ENCODE measurements at regions not wholly inside any gene's neighbourhood (a gene's known extent, or its start where the extent isn't known, plus 50 kb on each side); places are given as distances from the start of the nearest gene placed in this dataset.

DNA sequence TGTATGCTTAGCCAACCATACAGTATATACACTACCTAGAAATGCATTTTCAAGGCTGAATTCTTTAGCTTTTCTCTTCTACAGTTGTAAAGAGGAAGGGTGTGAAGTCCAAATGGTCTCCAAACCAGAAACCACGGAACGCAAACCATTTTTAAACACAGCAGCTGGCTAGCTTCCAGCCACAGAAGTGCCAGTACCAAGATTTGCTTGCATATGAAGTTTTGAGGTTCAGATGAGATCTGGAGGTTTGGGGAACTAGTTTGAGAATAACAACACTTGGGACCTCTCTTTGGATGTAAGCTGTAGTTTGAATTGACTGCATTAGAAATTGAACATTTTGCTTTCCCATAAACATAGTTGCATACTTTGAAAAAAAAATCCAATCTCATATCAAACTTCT is 1243.5 kb downstream of the EFNB2 start:
- no peak for DNase-seq (ENCODE audit: low read depth)
- TF ChIP-seq, protein P1, sequence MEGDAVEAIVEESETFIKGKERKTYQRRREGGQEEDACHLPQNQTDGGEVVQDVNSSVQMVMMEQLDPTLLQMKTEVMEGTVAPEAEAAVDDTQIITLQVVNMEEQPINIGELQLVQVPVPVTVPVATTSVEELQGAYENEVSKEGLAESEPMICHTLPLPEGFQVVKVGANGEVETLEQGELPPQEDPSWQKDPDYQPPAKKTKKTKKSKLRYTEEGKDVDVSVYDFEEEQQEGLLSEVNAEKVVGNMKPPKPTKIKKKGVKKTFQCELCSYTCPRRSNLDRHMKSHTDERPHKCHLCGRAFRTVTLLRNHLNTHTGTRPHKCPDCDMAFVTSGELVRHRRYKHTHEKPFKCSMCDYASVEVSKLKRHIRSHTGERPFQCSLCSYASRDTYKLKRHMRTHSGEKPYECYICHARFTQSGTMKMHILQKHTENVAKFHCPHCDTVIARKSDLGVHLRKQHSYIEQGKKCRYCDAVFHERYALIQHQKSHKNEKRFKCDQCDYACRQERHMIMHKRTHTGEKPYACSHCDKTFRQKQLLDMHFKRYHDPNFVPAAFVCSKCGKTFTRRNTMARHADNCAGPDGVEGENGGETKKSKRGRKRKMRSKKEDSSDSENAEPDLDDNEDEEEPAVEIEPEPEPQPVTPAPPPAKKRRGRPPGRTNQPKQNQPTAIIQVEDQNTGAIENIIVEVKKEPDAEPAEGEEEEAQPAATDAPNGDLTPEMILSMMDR (conservative IDR thresholded peaks at IDR 0.05; ENCODE audit: low read depth, low read length), result no peak

GRCh38 chr13:105290596-105290995 is 1244.9 kb downstream of the EFNB2 start:
- H3K4me3 ChIP-seq (ENCODE audit: low read depth, low read length), result no peak overlapping the region
- no peak for DNase-seq (ENCODE audit: low read depth)
- TF ChIP-seq, protein P1 (conservative IDR thresholded peaks at IDR 0.05; ENCODE audit: low read depth, low read length), result no peak

More for the DNA sequence above, 1243.5 kb downstream of the EFNB2 start:
- H3K4me3 ChIP-seq (ENCODE audit: low read depth, low read length), result no peak overlapping the region

- no peak overlapping the region for H3K4me3 ChIP-seq (ENCODE audit: low read depth, low read length)
- TF ChIP-seq, protein P1 (conservative IDR thresholded peaks at IDR 0.05; ENCODE audit: low read depth, low read length), result no peak
- DNase-seq (ENCODE audit: low read depth), result no peak
These were observed 1249.9 kb downstream of the EFNB2 start for GRCh38 chr13:105285526-105285925.

DNA sequence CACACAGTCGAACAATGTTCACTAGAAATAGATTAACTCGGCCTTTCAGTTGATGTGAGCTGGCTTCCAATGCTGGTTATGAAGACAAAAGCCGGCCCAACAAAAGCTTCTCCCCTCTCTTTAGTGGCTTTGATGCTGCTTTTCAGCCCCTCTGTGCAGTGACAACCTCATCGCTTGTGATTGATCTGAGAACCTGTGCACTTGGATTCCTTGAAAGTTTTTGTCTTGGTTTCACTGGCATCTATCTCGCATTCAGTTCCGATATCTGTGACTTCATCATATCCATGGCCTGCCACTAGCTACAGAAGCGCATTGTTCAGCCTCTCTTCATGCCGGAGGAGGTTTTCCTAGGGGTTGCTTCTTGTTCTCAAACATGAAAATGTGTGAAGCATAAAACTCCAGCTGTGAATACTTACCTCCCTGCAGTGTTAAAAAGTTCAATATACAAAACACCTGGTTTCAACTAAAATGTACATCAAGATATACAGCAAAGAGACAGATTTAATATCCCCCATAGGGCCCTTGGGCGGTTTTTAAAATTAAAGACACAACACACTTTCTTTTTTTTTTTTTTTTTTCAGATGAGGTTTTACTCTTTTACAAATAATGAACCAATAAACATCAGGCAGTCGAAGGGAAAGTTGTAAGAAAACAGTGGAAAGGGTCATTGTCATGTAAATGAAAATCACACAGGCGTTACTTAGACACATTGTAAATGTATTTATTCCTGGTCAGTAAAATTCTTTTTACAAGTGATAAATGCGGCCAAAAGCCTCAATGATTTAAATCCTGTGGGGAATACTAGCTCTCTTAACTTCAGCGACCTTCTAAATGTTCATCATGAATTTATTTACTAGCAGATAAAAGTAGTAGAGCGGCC is 1252.8 kb downstream of the EFNB2 start:
- DNase-seq (ENCODE audit: low read depth), result no peak
- TF ChIP-seq, protein P1 (conservative IDR thresholded peaks at IDR 0.05; ENCODE audit: low read depth, low read length), result no peak
- no peak overlapping the region for H3K4me3 ChIP-seq (ENCODE audit: low read depth, low read length)

DNA sequence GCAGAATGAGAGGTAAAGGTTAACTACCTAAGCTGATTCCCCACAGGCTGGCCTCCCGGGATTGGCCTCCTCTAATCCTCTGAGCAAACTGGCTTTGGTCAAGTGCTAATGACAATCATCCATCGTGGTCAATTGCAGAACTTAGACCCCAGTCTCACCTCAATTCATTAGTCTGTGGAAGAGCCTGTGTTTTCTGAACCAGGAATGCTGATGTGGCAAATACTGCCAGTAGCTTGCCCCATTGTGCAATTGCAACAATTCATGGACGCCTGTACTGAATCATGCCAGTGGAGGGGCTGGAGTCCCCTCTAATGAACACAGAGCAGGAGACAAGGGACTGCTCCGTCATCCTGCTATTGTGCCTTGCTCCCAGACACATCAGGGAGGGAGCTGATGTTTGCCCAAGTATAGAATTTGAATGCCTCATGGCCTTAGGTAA is 1256.5 kb downstream of the EFNB2 start:
- H3K4me3 ChIP-seq (ENCODE audit: low read depth, low read length), result no peak overlapping the region
- TF ChIP-seq, protein P1 (conservative IDR thresholded peaks at IDR 0.05; ENCODE audit: low read depth, low read length), result no peak
- no peak for DNase-seq (ENCODE audit: low read depth)

GRCh38 chr13:105276571-105276970 is 1258.9 kb downstream of the EFNB2 start:
- no peak for DNase-seq (ENCODE audit: low read depth)
- H3K4me3 ChIP-seq (ENCODE audit: low read depth, low read length), result no peak overlapping the region
- TF ChIP-seq, protein P1 (conservative IDR thresholded peaks at IDR 0.05; ENCODE audit: low read depth, low read length), result no peak
